GM12865 (cell line): ENCODE measurements at regions not wholly inside any gene's neighbourhood (a gene's known extent, or its start where the extent isn't known, plus 50 kb on each side); places are given as distances from the start of the nearest gene placed in this dataset.

Experiments
- DNase-seq: peaks from one replicate; pipeline ENCODE4 v3.0.0; 2010; ENCODE audit warnings: low read depth
- H3K4me3 ChIP-seq: 2 replicates; pipeline ENCODE4 v1.5.1; 2011; ENCODE audit warnings: mild to moderate bottlenecking, low read depth, low read length, control low read depth
- TF ChIP-seq, protein P1 (sequence below): IDR thresholded peaks from 2 replicates; pipeline ENCODE4 v1.5.1; 2011; ENCODE audit warnings: low read length, control low read depth, low read depth, inconsistent platforms; ENCODE audit not compliant: insufficient read depth; ENCODE audit errors: missing control alignments

GRCh38 chr1:79603843-79604242 lies 597.3 kb upstream of the ADGRL4 start:
- H3K4me3 ChIP-seq: no peak overlapping the region
- TF ChIP-seq, protein P1, sequence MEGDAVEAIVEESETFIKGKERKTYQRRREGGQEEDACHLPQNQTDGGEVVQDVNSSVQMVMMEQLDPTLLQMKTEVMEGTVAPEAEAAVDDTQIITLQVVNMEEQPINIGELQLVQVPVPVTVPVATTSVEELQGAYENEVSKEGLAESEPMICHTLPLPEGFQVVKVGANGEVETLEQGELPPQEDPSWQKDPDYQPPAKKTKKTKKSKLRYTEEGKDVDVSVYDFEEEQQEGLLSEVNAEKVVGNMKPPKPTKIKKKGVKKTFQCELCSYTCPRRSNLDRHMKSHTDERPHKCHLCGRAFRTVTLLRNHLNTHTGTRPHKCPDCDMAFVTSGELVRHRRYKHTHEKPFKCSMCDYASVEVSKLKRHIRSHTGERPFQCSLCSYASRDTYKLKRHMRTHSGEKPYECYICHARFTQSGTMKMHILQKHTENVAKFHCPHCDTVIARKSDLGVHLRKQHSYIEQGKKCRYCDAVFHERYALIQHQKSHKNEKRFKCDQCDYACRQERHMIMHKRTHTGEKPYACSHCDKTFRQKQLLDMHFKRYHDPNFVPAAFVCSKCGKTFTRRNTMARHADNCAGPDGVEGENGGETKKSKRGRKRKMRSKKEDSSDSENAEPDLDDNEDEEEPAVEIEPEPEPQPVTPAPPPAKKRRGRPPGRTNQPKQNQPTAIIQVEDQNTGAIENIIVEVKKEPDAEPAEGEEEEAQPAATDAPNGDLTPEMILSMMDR: no peak
- DNase-seq: no peak

GRCh38 chr1:79599257-79599656 lies 592.7 kb upstream of the ADGRL4 start:
- no peak for DNase-seq
- TF ChIP-seq, protein P1: no peak
- H3K4me3 ChIP-seq: no peak overlapping the region

- DNase-seq: no peak
- TF ChIP-seq, protein P1: no peak
- H3K4me3 ChIP-seq: no peak overlapping the region
Measured at GRCh38 chr1:79595931-79596330, 589.4 kb upstream of the ADGRL4 start.

DNA sequence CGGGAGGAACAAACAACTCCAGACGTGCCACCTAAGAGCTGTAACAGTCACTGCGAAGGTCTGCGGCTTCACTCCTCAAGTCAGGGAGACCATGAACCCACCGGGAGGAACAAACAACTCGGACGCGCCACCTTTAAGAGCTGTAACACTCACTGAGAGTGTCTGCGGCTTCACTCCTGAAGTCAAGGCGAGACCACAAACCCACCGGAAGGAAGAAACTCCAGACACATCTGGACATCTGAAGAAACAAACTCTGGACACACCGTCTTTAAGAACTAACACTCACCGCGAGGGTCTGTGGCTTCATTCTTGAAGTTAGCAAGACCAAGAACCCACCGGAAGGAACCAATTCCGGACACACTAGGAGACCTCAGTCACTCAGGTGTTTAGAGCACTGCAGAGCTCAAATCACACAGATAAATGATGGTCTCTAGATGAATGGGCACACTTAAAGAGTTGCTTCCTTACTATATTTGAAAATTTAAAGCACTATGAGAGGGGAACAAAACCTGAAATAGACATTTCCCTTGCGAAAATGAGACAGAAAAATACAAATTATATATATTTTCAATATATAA lies 587.7 kb upstream of the ADGRL4 start:
- DNase-seq: no peak
- TF ChIP-seq, protein P1: no peak
- no peak overlapping the region for H3K4me3 ChIP-seq

DNA sequence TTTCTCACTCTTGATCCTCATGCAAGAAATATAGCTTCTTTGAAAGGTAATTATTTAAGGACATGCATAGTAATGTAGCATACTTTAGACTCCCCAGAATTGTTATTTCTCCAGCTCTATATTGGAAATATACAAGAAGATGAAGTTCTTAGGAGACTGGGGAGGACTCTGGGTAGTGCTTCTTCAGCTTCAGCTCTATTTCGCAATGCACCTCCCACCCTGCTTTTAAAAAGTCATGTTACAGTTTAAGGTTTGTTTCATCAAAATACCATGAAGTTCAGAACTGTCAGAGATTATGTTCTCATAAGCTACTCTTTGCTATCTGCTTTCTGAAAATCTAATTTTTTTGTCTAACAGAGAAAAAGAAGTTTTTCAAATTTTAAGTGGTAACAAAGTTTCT lies 586.2 kb upstream of the ADGRL4 start:
- no peak for DNase-seq

GRCh38 chr1:79588719-79589118 lies 582.2 kb upstream of the ADGRL4 start:
- TF ChIP-seq, protein P1: no peak
- no peak overlapping the region for H3K4me3 ChIP-seq
- no peak for DNase-seq

More for the DNA sequence above, 586.2 kb upstream of the ADGRL4 start:
- H3K4me3 ChIP-seq: no peak overlapping the region
- TF ChIP-seq, protein P1: no peak

GRCh38 chr1:79587229-79587628 lies 580.7 kb upstream of the ADGRL4 start:
- no peak overlapping the region for H3K4me3 ChIP-seq
- TF ChIP-seq, protein P1: no peak
- DNase-seq: no peak
